D721Med (cell line): ENCODE measurements at regions not wholly inside any gene's neighbourhood (a gene's known extent, or its start where the extent isn't known, plus 50 kb on each side); places are given as distances from the start of the nearest gene placed in this dataset.

Experiments
- DNase-seq: peaks from one replicate; pipeline ENCODE4 v3.0.0; 2011; ENCODE audit warnings: low spot score; ENCODE audit not compliant: insufficient read length
- FAIRE-seq: peaks from 2 replicates; lab custom pipeline; 2011; peaks lifted over from hg19 to GRCh38; lab: Jason Lieb, UNC
- TF ChIP-seq, protein P1 (sequence below): IDR thresholded peaks from 2 replicates; pipeline ENCODE4 v1.5.1; 2012; ENCODE audit warnings: mild to moderate bottlenecking, control low read depth; ENCODE audit not compliant: insufficient read depth; ENCODE audit errors: missing control alignments

- TF ChIP-seq, protein P1, sequence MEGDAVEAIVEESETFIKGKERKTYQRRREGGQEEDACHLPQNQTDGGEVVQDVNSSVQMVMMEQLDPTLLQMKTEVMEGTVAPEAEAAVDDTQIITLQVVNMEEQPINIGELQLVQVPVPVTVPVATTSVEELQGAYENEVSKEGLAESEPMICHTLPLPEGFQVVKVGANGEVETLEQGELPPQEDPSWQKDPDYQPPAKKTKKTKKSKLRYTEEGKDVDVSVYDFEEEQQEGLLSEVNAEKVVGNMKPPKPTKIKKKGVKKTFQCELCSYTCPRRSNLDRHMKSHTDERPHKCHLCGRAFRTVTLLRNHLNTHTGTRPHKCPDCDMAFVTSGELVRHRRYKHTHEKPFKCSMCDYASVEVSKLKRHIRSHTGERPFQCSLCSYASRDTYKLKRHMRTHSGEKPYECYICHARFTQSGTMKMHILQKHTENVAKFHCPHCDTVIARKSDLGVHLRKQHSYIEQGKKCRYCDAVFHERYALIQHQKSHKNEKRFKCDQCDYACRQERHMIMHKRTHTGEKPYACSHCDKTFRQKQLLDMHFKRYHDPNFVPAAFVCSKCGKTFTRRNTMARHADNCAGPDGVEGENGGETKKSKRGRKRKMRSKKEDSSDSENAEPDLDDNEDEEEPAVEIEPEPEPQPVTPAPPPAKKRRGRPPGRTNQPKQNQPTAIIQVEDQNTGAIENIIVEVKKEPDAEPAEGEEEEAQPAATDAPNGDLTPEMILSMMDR = no peak
- DNase-seq = no peak
- no peak for FAIRE-seq
Measured at GRCh38 chr3:159340877-159341500, 539.1 kb downstream of the MFSD1 start.

GRCh38 chr3:159346271-159346903, 544.5 kb downstream of the MFSD1 start:
- no peak for DNase-seq

DNA sequence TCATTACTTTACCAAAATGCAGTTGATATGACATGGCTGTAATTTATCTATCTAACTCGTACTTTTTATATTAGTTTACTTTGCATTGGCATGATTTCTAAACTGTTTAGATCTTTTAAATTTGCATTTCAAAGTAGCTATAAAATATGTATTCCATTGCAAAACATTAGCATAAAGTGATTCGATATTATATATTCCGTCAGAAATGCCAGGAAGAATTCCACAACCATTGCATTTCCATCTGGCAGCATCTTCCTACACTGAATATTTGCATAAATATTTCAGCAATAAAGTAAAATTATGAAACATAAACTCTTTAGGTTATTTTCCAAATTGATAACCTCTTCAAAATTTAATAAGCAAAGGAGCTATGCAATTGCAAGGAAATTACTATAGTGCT, 546.6 kb downstream of the MFSD1 start:
- DNase-seq (no peak), FAIRE-seq (no peak)
- TF ChIP-seq, protein P1 = no peak

More at GRCh38 chr3:159346271-159346903, 544.5 kb downstream of the MFSD1 start:
- TF ChIP-seq, protein P1 = no peak
- no peak for FAIRE-seq

- TF ChIP-seq, protein P1 = no peak
- no peak for DNase-seq
- no peak for FAIRE-seq
Measured at GRCh38 chr3:159356606-159357005, 554.8 kb downstream of the MFSD1 start.

DNA sequence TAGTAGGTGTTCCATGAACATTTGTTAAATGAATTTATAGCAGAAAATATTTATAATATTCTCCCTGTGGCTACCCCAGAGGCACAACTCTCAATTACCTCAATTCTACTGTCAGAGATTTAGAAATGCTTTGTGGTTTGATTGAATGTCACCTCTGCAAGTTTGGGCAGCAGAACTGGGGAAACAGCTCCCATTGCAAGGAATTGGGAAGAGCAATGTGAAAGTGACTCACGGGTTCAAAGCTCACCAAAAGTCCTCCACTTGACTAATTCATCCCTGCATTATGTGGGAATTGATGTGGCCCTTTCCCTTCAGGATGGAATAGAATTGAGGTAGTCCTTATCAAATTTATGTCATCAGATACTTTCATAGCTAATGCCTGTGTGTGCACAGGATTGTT, 562.7 kb downstream of the MFSD1 start:
- FAIRE-seq (no peak), DNase-seq (no peak)
- TF ChIP-seq, protein P1 = no peak

DNA sequence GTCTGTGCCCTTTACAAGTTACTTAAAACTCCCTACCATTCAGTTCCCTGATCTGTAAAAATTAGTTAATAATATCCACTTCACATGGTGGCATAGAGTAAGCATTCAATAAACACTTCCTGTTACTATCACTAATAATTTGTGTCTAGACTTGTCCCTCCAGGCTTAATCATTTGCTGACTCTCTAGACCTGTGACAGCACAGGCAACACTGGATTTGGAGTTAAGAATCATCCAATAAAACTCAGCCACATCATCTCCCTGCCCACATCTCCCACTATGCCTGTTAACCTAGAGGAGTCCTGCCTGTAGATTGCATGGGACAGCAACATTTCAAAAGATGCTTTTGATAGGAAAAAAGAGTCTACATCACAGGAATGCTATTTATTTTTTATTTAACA, 564.6 kb downstream of the MFSD1 start:
- TF ChIP-seq, protein P1 = no peak
- DNase-seq (no peak), FAIRE-seq (no peak)

- FAIRE-seq = no peak
- TF ChIP-seq, protein P1 = no peak
- DNase-seq = no peak
Measured at GRCh38 chr3:159371961-159372360, 570.1 kb downstream of the MFSD1 start.
